OCI-LY7 (cell line): ENCODE measurements at regions not wholly inside any gene's neighbourhood (a gene's known extent, or its start where the extent isn't known, plus 50 kb on each side); places are given as distances from the start of the nearest gene placed in this dataset.

ENCODE experiments used
- BruUV-seq: library from RNA; stranded (reverse); fragments of 400-500 nt; replicated peaks from 2 replicates; lab custom pipeline; 2021; lab: Mats Ljungman, UMichigan
- CTCF ChIA-PET: fragments of 300-600 bp; sonication (Branson Sonifier 250); formaldehyde crosslinking; loops from one replicate; lab custom pipeline; 2022; ENCODE audit warnings: antibody characterized with exemption; ENCODE audit not compliant: unreplicated experiment; lab: Charles Lee
- POLR2A ChIA-PET: fragments of 300-600 bp; sonication (Branson Sonifier 250); formaldehyde crosslinking; loops from one replicate; lab custom pipeline; 2022; ENCODE audit warnings: antibody characterized with exemption; lab: Charles Lee
- DNase-seq: peaks from one replicate; pipeline ENCODE4 v3.0.0-alpha.2; 2015; ENCODE audit warnings: low spot score
- H2AFZ ChIP-seq: fragments of 200-600 bp; sonication (generic), shearing (Covaris generic); 2 replicates; pipeline ENCODE4 v1.6.1; 2014; ENCODE audit warnings: mild to moderate bottlenecking, antibody characterized with exemption, low read length, moderate library complexity
- H3K27ac ChIP-seq: fragments of 200-600 bp; sonication (generic); 2 replicates; pipeline ENCODE4 v1.5.1; 2014; ENCODE audit warnings: mixed run types, low read depth, mild to moderate bottlenecking, moderate library complexity, low read length, inconsistent platforms; ENCODE audit not compliant: poor library complexity, severe bottlenecking
- H3K36me3 ChIP-seq: fragments of 200-600 bp; sonication (generic); 2 replicates; pipeline ENCODE4 v1.6.1; 2014; ENCODE audit warnings: mild to moderate bottlenecking, antibody characterized with exemption, low read length, moderate library complexity, mixed read lengths; ENCODE audit not compliant: insufficient read depth
- H3K4me1 ChIP-seq: fragments of 200-600 bp; sonication (generic); 2 replicates; pipeline ENCODE4 v1.5.1; 2014; ENCODE audit warnings: mild to moderate bottlenecking, low read length; ENCODE audit not compliant: insufficient read depth, poor library complexity, severe bottlenecking
- H3K4me2 ChIP-seq: fragments of 200-600 bp; sonication (generic); 2 replicates; pipeline ENCODE4 v1.6.1; 2014; ENCODE audit warnings: mild to moderate bottlenecking, low read length
- H3K4me3 ChIP-seq: fragments of 200-600 bp; sonication (generic); 2 replicates; pipeline ENCODE4 v1.5.1; 2014; ENCODE audit warnings: mild to moderate bottlenecking, low read depth, low read length; ENCODE audit not compliant: poor library complexity, severe bottlenecking
- H3K79me2 ChIP-seq: fragments of 200-600 bp; sonication (generic); 2 replicates; pipeline ENCODE4 v1.6.1; 2016; ENCODE audit warnings: low read depth, mild to moderate bottlenecking, low read length, moderate library complexity, mixed read lengths; ENCODE audit not compliant: insufficient read depth
- H3K9me2 ChIP-seq: fragments of 200-600 bp; sonication (generic); 2 replicates; pipeline ENCODE4 v1.6.1; 2016; ENCODE audit warnings: mild to moderate bottlenecking, low read length, mixed read lengths; ENCODE audit not compliant: insufficient read depth
- H3K9me3 ChIP-seq: fragments of 200-600 bp; sonication (generic); 2 replicates; pipeline ENCODE4 v1.6.1; 2014; ENCODE audit warnings: mild to moderate bottlenecking, mixed run types, low read length, mixed read lengths
- H4K20me1 ChIP-seq: fragments of 200-600 bp; sonication (generic); 2 replicates; pipeline ENCODE4 v1.6.1; 2014; ENCODE audit warnings: mild to moderate bottlenecking, antibody characterized with exemption, low read length, moderate library complexity, mixed read lengths; ENCODE audit not compliant: insufficient read depth
- EZH2phosphoT487 ChIP-seq: fragments of 200-600 bp; sonication (generic); IDR thresholded peaks from 2 replicates; pipeline ENCODE4 v1.6.1; 2018; ENCODE audit warnings: low read depth, borderline replicate concordance, mild to moderate bottlenecking, mixed run types, antibody characterized with exemption, low read length, moderate library complexity, mixed read lengths
- intact Hi-C: fragments of 100-400 bp; cut with micrococcal nuclease; formaldehyde crosslinking; loops from one replicate; pipeline ENCODE4 v1.10.0; 2022; ENCODE audit not compliant: unreplicated experiment
- TF ChIP-seq, protein P1 (sequence below): fragments of 200-600 bp; sonication (generic); conservative IDR thresholded peaks from 2 replicates; pipeline ENCODE4 v1.5.1; 2014; ENCODE audit warnings: mild to moderate bottlenecking, antibody characterized with exemption, low read length, moderate library complexity, mixed read lengths

DNA sequence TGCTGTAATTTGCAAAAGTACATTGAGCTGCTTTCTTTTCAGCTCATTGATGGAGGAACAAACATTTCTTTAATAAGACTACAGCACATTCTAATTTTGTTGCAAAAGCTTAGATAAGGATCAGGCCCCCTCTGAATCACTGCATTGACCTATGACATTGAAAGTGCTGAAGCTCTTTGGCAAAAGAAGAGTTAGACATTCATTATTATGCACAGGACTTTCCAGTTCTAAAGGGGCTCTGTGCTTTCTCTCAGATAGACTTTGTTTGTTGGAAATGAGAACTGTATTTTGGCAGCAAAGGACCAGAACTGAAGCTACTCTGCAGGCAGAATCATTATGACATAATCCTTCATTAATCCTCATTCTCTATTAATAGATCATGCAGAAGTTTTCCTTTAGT, 252.9 kb upstream of the SOX2 start:
- Histone ChIP-seq H3K9me3 (no peaks in the 10 kb centered on the region), H3K9me2 (no peaks in the 10 kb centered on the region), H3K4me1 (no peaks in the 10 kb centered on the region), H3K4me3 (no peak overlapping the region), H3K36me3 (no peaks in the 10 kb centered on the region), H4K20me1 (no peaks in the 10 kb centered on the region), H3K4me2 (no peak overlapping the region; the same call in 1 of the 2 replicates), H2AFZ (no peak overlapping the region), H3K27ac (no peak overlapping the region), H3K79me2 (no peaks in the 10 kb centered on the region)
- POLR2A ChIA-PET: no interaction called here
- no peak for DNase-seq
- no TSS peak for BruUV-seq
- CTCF ChIA-PET: no interaction called here
- TF ChIP-seq, protein P1, sequence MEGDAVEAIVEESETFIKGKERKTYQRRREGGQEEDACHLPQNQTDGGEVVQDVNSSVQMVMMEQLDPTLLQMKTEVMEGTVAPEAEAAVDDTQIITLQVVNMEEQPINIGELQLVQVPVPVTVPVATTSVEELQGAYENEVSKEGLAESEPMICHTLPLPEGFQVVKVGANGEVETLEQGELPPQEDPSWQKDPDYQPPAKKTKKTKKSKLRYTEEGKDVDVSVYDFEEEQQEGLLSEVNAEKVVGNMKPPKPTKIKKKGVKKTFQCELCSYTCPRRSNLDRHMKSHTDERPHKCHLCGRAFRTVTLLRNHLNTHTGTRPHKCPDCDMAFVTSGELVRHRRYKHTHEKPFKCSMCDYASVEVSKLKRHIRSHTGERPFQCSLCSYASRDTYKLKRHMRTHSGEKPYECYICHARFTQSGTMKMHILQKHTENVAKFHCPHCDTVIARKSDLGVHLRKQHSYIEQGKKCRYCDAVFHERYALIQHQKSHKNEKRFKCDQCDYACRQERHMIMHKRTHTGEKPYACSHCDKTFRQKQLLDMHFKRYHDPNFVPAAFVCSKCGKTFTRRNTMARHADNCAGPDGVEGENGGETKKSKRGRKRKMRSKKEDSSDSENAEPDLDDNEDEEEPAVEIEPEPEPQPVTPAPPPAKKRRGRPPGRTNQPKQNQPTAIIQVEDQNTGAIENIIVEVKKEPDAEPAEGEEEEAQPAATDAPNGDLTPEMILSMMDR: no peak
- TF ChIP-seq EZH2phosphoT487: no peak
- intact Hi-C loops: no loop called here

DNA sequence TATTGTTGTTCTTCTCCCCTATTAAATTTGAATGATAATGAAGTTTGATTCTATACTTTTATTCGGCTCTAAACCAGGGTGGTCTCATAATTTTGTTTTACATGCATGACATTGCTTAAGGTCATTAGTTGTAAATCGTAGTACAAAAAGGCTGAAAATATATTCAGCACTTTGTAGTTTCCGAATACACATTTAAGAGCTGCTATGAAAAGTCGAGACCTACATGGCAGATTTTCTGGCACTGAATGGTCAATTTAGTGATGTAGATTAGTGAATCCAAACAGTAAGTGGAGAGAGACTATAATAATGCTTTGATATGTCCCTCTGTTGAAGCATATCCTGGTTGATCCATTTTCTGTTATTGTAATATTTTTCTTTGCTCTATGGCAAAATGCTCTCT, 254.0 kb upstream of the SOX2 start:
- Histone ChIP-seq H3K9me3 (no peaks in the 10 kb centered on the region), H3K4me3 (no peak overlapping the region), H2AFZ (no peak overlapping the region), H3K27ac (no peak overlapping the region), H3K79me2 (no peaks in the 10 kb centered on the region), H3K9me2 (no peaks in the 10 kb centered on the region), H3K36me3 (no peaks in the 10 kb centered on the region), H3K4me1 (no peaks in the 10 kb centered on the region), H4K20me1 (no peaks in the 10 kb centered on the region), H3K4me2 (no peak overlapping the region)
- no peak for DNase-seq
- intact Hi-C loops: no loop called here
- TF ChIP-seq EZH2phosphoT487: no peak
- TF ChIP-seq, protein P1: no peak
- no TSS peak for BruUV-seq
- POLR2A ChIA-PET: interaction anchor here (1.1 kb wide), 1 partner anchor 10 kb away, joined by 3 read pairs; no protein-coding TSS in a partner anchor
- CTCF ChIA-PET: no interaction called here

DNA sequence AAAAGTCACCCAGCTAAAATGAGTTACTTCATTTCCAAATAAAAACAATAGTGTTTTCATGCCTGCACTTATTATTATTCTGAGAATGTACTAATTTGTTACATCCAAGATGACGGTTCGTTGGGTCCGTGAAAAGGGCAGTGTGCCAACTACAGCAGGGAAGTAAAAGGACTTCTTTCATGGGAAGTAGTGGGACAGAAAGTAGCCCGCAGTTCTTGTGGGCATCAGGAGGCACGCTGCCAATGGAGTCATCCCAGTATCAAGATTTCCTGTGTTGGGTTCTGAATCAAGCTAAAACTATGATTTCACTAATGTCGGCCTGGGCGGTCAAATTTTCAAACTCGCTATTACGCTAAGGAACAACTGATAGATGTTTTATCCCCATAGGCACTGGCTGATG, 254.5 kb upstream of the SOX2 start:
- Histone ChIP-seq H3K79me2 (no peaks in the 10 kb centered on the region), H3K36me3 (no peaks in the 10 kb centered on the region), H3K27ac (no peak overlapping the region), H4K20me1 (no peaks in the 10 kb centered on the region), H3K4me3 (no peak overlapping the region), H3K4me2 (no peak overlapping the region), H3K9me3 (no peaks in the 10 kb centered on the region), H2AFZ (no peak overlapping the region), H3K9me2 (no peaks in the 10 kb centered on the region), H3K4me1 (no peaks in the 10 kb centered on the region)
- TF ChIP-seq, protein P1: no peak
- no peak for TF ChIP-seq EZH2phosphoT487
- DNase-seq: no peak
- POLR2A ChIA-PET: interaction anchor here (1.1 kb wide), 1 partner anchor 9 kb away, joined by 3 read pairs; no protein-coding TSS in a partner anchor
- no TSS peak for BruUV-seq
- intact Hi-C loops: no loop called here
- CTCF ChIA-PET: no interaction called here
